SK-N-MC (cell line): ENCODE measurements at regions not wholly inside any gene's neighbourhood (a gene's known extent, or its start where the extent isn't known, plus 50 kb on each side); places are given as distances from the start of the nearest gene placed in this dataset.

Source experiments
- EZH2 ChIP-seq: fragments of 200-600 bp; sonication (generic); IDR thresholded peaks from one replicate; pipeline ENCODE4 v1.6.1; 2017; ENCODE audit warnings: antibody characterized with exemption
- FOXP2 ChIP-seq: optimal IDR thresholded peaks from 2 replicates; pipeline ENCODE3; 2011; ENCODE audit warnings: mild to moderate bottlenecking, moderate library complexity; ENCODE audit not compliant: insufficient read depth; ENCODE audit errors: extremely low read length, control extremely low read depth
- POLR2AphosphoS5 ChIP-seq: IDR thresholded peaks from 2 replicates; pipeline ENCODE4 v1.6.1; 2012; ENCODE audit warnings: mild to moderate bottlenecking, low read depth, low read length, borderline replicate concordance

DNA sequence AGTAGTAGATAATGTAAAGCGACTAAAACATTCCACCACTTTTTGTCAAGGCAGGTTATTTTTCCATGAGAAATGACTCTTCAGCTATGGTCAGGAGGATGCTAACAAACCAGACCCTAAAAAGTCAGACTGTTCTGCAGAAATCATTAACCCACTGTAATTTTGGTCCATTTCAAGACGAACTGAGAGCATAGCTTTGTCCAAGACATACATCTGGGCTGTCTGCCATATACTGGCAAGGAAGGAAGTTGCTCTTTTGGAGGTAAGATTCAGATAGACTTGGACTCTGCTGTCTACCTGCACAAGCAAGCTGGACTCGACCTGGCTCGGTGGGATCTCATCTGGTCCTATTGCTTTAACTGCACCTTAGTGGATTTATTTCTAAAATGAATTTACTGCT, 207.8 kb downstream of the POSTN start:
- TF ChIP-seq POLR2AphosphoS5 (no peak), EZH2 (no peak), FOXP2 (no peak)
